ENCODE measurements at regions not wholly inside any gene's neighbourhood (a gene's known extent, or its start where the extent isn't known, plus 50 kb on each side); places are given as distances from the start of the nearest gene placed in this dataset.

- Histone ChIP-seq H3K27ac (no peak overlapping the region), H3K4me3 (no peak overlapping the region), H3K27me3 (no peaks in the 10 kb centered on the region), H3K4me1 (no peaks in the 10 kb centered on the region), H3K36me3 (no peaks in the 10 kb centered on the region), H3K9me3 (replicated peaks) (no peaks in the 10 kb centered on the region)
- DNase-seq, result no peak
Measured at GRCh38 chr3:28013864-28014473, 227.4 kb upstream of the CMC1 start.

- no peak overlapping the region for H3K4me3 ChIP-seq
- no peaks in the 10 kb centered on the region for H3K36me3 ChIP-seq
- no peak overlapping the region for H3K27ac ChIP-seq
- no peaks in the 10 kb centered on the region for H3K27me3 ChIP-seq
- no peaks in the 10 kb centered on the region for H3K9me3 ChIP-seq (replicated peaks)
- DNase-seq, result no peak
- no peaks in the 10 kb centered on the region for H3K4me1 ChIP-seq
Measured at GRCh38 chr3:28018925-28019718, 222.3 kb upstream of the CMC1 start.

- H3K27me3 ChIP-seq, result no peaks in the 10 kb centered on the region
- no peak for DNase-seq
Measured at GRCh38 chr3:28019740-28020139, 221.7 kb upstream of the CMC1 start.

GRCh38 chr3:28022916-28023315 is 218.5 kb upstream of the CMC1 start:
- Histone ChIP-seq H3K4me3 (no peak overlapping the region), H3K27me3 (no peaks in the 10 kb centered on the region), H3K27ac (no peak overlapping the region), H3K4me1 (no peaks in the 10 kb centered on the region), H3K36me3 (no peaks in the 10 kb centered on the region), H3K9me3 (replicated peaks) (no peaks in the 10 kb centered on the region)
- no peak for DNase-seq

More at GRCh38 chr3:28019740-28020139, 221.7 kb upstream of the CMC1 start:
- no peaks in the 10 kb centered on the region for H3K36me3 ChIP-seq
- H3K27ac ChIP-seq, result no peak overlapping the region
- no peaks in the 10 kb centered on the region for H3K9me3 ChIP-seq (replicated peaks)
- H3K4me1 ChIP-seq, result no peaks in the 10 kb centered on the region
- H3K4me3 ChIP-seq, result no peak overlapping the region

- H3K4me1 ChIP-seq, result no peaks in the 10 kb centered on the region
- no peaks in the 10 kb centered on the region for H3K9me3 ChIP-seq (replicated peaks)
- no peak for DNase-seq
- H3K27ac ChIP-seq, result no peak overlapping the region
- no peak overlapping the region for H3K4me3 ChIP-seq
- H3K27me3 ChIP-seq, result no peaks in the 10 kb centered on the region
- no peaks in the 10 kb centered on the region for H3K36me3 ChIP-seq
Measured at GRCh38 chr3:28028554-28028953, 212.9 kb upstream of the CMC1 start.

- Histone ChIP-seq H3K4me1 (no peaks in the 10 kb centered on the region), H3K27me3 (no peaks in the 10 kb centered on the region), H3K36me3 (no peaks in the 10 kb centered on the region), H3K27ac (no peak overlapping the region), H3K9me3 (replicated peaks) (no peaks in the 10 kb centered on the region), H3K4me3 (no peak overlapping the region)
- no peak for DNase-seq
Measured at GRCh38 chr3:28033059-28033784, 208.2 kb upstream of the CMC1 start.

- no peak overlapping the region for H3K27ac ChIP-seq
- no peaks in the 10 kb centered on the region for H3K36me3 ChIP-seq
- no peaks in the 10 kb centered on the region for H3K27me3 ChIP-seq
- H3K9me3 ChIP-seq (replicated peaks), result no peaks in the 10 kb centered on the region
- H3K4me3 ChIP-seq, result no peak overlapping the region
- DNase-seq, result no peak
- no peaks in the 10 kb centered on the region for H3K4me1 ChIP-seq
Measured at GRCh38 chr3:28036599-28037575, 204.5 kb upstream of the CMC1 start.

- Histone ChIP-seq H3K4me1 (no peaks in the 10 kb centered on the region), H3K9me3 (replicated peaks) (no peaks in the 10 kb centered on the region), H3K27me3 (no peaks in the 10 kb centered on the region), H3K36me3 (no peaks in the 10 kb centered on the region), H3K4me3 (no peak overlapping the region), H3K27ac (no peak overlapping the region)
- DNase-seq, result no peak
Measured at GRCh38 chr3:28039234-28039633, 202.2 kb upstream of the CMC1 start.

- Histone ChIP-seq H3K27ac (no peak overlapping the region), H3K9me3 (replicated peaks) (no peaks in the 10 kb centered on the region), H3K4me1 (no peaks in the 10 kb centered on the region), H3K4me3 (no peak overlapping the region), H3K36me3 (no peaks in the 10 kb centered on the region), H3K27me3 (no peaks in the 10 kb centered on the region)
- no peak for DNase-seq
Measured at GRCh38 chr3:28039829-28040228, 201.6 kb upstream of the CMC1 start.

- Histone ChIP-seq H3K9me3 (replicated peaks) (no peaks in the 10 kb centered on the region), H3K27ac (no peak overlapping the region), H3K4me3 (no peak overlapping the region), H3K4me1 (no peaks in the 10 kb centered on the region), H3K36me3 (no peaks in the 10 kb centered on the region), H3K27me3 (no peaks in the 10 kb centered on the region)
- DNase-seq, result no peak
Measured at GRCh38 chr3:28042095-28042635, 199.3 kb upstream of the CMC1 start.

- DNase-seq, result no peak
- Histone ChIP-seq H3K4me1 (no peaks in the 10 kb centered on the region), H3K4me3 (no peak overlapping the region), H3K27ac (no peak overlapping the region), H3K9me3 (replicated peaks) (no peaks in the 10 kb centered on the region), H3K36me3 (no peaks in the 10 kb centered on the region), H3K27me3 (no peaks in the 10 kb centered on the region)
Measured at GRCh38 chr3:28042707-28043106, 198.7 kb upstream of the CMC1 start.

GRCh38 chr3:28050120-28050519 is 191.3 kb upstream of the CMC1 start:
- no peaks in the 10 kb centered on the region for H3K9me3 ChIP-seq (replicated peaks)
- H3K27ac ChIP-seq, result no peak overlapping the region
- H3K4me3 ChIP-seq, result no peak overlapping the region
- no peak for DNase-seq
- no peaks in the 10 kb centered on the region for H3K36me3 ChIP-seq
- H3K27me3 ChIP-seq, result no peaks in the 10 kb centered on the region
- H3K4me1 ChIP-seq, result no peaks in the 10 kb centered on the region

GRCh38 chr3:28050885-28051284 is 190.5 kb upstream of the CMC1 start:
- Histone ChIP-seq H3K27me3 (no peaks in the 10 kb centered on the region), H3K4me3 (no peak overlapping the region), H3K4me1 (no peaks in the 10 kb centered on the region), H3K27ac (no peak overlapping the region), H3K36me3 (no peaks in the 10 kb centered on the region), H3K9me3 (replicated peaks) (no peaks in the 10 kb centered on the region)
- no peak for DNase-seq

- DNase-seq, result no peak
- no peak overlapping the region for H3K27ac ChIP-seq
Measured at GRCh38 chr3:28053759-28054158, 187.7 kb upstream of the CMC1 start.

More at GRCh38 chr3:28053759-28054158, 187.7 kb upstream of the CMC1 start:
- Histone ChIP-seq H3K36me3 (no peaks in the 10 kb centered on the region), H3K27me3 (no peaks in the 10 kb centered on the region), H3K9me3 (replicated peaks) (no peaks in the 10 kb centered on the region), H3K4me1 (no peaks in the 10 kb centered on the region), H3K4me3 (no peak overlapping the region)
